IMR-90 (cell line): ENCODE measurements at regions not wholly inside any gene's neighbourhood (a gene's known extent, or its start where the extent isn't known, plus 50 kb on each side); places are given as distances from the start of the nearest gene placed in this dataset.

Source experiments
- ATAC-seq: fragments of 200-7000 bp; cut with Tn5 transposase; 2 replicates; pipeline ENCODE4 v1.9.1; 2020; ENCODE audit warnings: low read depth, mild to moderate bottlenecking, moderate library complexity
- BruUV-seq: library from RNA; stranded (reverse); fragments of 400-500 nt; replicated peaks from 2 replicates; lab custom pipeline; 2021; lab: Mats Ljungman, UMichigan
- CTCF ChIA-PET: fragments of 300-600 bp; formaldehyde crosslinking; extraction: SDS; loops from one replicate; lab custom pipeline; 2021; ENCODE audit warnings: antibody characterized with exemption; lab: Yijun Ruan, JAX
- POLR2A ChIA-PET: fragments of 300-600 bp; sonication (Branson Sonifier 250); formaldehyde crosslinking; loops from one replicate; lab custom pipeline; 2022; ENCODE audit warnings: antibody characterized with exemption; ENCODE audit not compliant: unreplicated experiment; lab: Charles Lee
- DNase-seq: peaks from one replicate; pipeline ENCODE4 v3.0.0; 2013
- H2AFZ ChIP-seq: replicated peaks from 2 replicates; pipeline ENCODE3; 2013; ENCODE audit warnings: low read length, mild to moderate bottlenecking; ENCODE audit not compliant: poor library complexity
- H2AK5ac ChIP-seq: 2 replicates; pipeline ENCODE4 v1.6.1; 2013; ENCODE audit warnings: low read depth, low read length, inconsistent platforms
- H2AK9ac ChIP-seq: replicated peaks from 2 replicates; pipeline ENCODE3; 2013; ENCODE audit warnings: mild to moderate bottlenecking, low read depth, low read length, moderate library complexity; ENCODE audit not compliant: poor library complexity
- H2BK120ac ChIP-seq: 2 replicates; pipeline ENCODE4 v1.6.1; 2013; ENCODE audit warnings: low read depth, low read length, inconsistent platforms
- H2BK15ac ChIP-seq: 3 replicates; pipeline ENCODE4 v1.6.1; 2013; ENCODE audit warnings: low read depth, low read length, inconsistent platforms
- H2BK20ac ChIP-seq: 2 replicates; pipeline ENCODE4 v1.6.1; 2013; ENCODE audit warnings: low read depth, mild to moderate bottlenecking, inconsistent platforms, low read length, moderate library complexity
- H2BK5ac ChIP-seq: 2 replicates; pipeline ENCODE4 v1.6.1; 2013; ENCODE audit warnings: mild to moderate bottlenecking, low read depth, low read length, inconsistent platforms; ENCODE audit not compliant: poor library complexity, severe bottlenecking
- H3K14ac ChIP-seq: replicated peaks from 2 replicates; pipeline ENCODE4 v1.6.1; 2013; ENCODE audit warnings: low read depth, low read length, inconsistent platforms
- H3K18ac ChIP-seq: 2 replicates; pipeline ENCODE4 v1.6.1; 2013; ENCODE audit warnings: low read depth, low read length, control low read depth
- H3K23ac ChIP-seq: 2 replicates; pipeline ENCODE4 v1.6.1; 2013; ENCODE audit warnings: low read depth, low read length, inconsistent platforms
- H3K27ac ChIP-seq: 2 replicates; pipeline ENCODE4 v1.5.1; 2013; ENCODE audit warnings: mild to moderate bottlenecking, control low read depth, low read length; ENCODE audit not compliant: insufficient read depth
- H3K27me3 ChIP-seq: 2 replicates; pipeline ENCODE4 v1.6.1; 2013; ENCODE audit warnings: low read length; ENCODE audit not compliant: control insufficient read depth, insufficient read depth
- H3K36me3 ChIP-seq: 2 replicates; pipeline ENCODE4 v1.6.1; 2013; ENCODE audit warnings: low read length, mixed read lengths; ENCODE audit not compliant: control insufficient read depth, insufficient read depth
- H3K4ac ChIP-seq: 2 replicates; pipeline ENCODE4 v1.6.1; 2013; ENCODE audit warnings: low read depth, low read length, inconsistent platforms
- H3K4me1 ChIP-seq: 2 replicates; pipeline ENCODE4 v1.6.1; 2013; ENCODE audit warnings: low read length, mixed read lengths; ENCODE audit not compliant: control insufficient read depth, insufficient read depth
- H3K4me2 ChIP-seq: 2 replicates; pipeline ENCODE4 v1.6.1; 2013; ENCODE audit warnings: low read depth, mild to moderate bottlenecking, control low read depth, low read length, moderate library complexity
- H3K4me3 ChIP-seq: 2 replicates; pipeline ENCODE4 v1.5.1; 2013; ENCODE audit warnings: low read depth, mild to moderate bottlenecking, control low read depth, low read length, moderate library complexity; ENCODE audit not compliant: insufficient read depth
- H3K56ac ChIP-seq: 2 replicates; pipeline ENCODE4 v1.6.1; 2013; ENCODE audit warnings: low read length, inconsistent platforms; ENCODE audit not compliant: insufficient read depth; ENCODE audit errors: extremely low read depth
- H3K79me1 ChIP-seq, 2 experiments: 2 replicates each; pipeline ENCODE4 v1.6.1; 2013; ENCODE audit warnings: low read length in 2 of 2, inconsistent platforms in 1 of 2, low read depth in 1 of 2
- H3K9ac ChIP-seq: 2 replicates; pipeline ENCODE4 v1.6.1; 2013; ENCODE audit warnings: low read depth, low read length, control low read depth
- H3K9me1 ChIP-seq: 2 replicates; pipeline ENCODE4 v1.6.1; 2013; ENCODE audit warnings: low read length, inconsistent platforms; ENCODE audit not compliant: insufficient read depth
- H3K9me3 ChIP-seq: 2 replicates; pipeline ENCODE4 v1.6.1; 2013; ENCODE audit warnings: low read length; ENCODE audit not compliant: control insufficient read depth, insufficient read depth
- H4K20me1 ChIP-seq: 2 replicates; pipeline ENCODE4 v1.6.1; 2013; ENCODE audit warnings: low read length, inconsistent platforms; ENCODE audit not compliant: insufficient read depth
- H4K5ac ChIP-seq: 2 replicates; pipeline ENCODE4 v1.6.1; 2013; ENCODE audit warnings: mild to moderate bottlenecking, low read depth, low read length, control low read depth
- H4K8ac ChIP-seq, 2 experiments: 2 replicates each; pipeline ENCODE4 v1.6.1; 2013; ENCODE audit warnings: low read depth in 2 of 2, low read length in 2 of 2, control low read depth in 1 of 2, inconsistent platforms in 1 of 2
- H4K91ac ChIP-seq: 2 replicates; pipeline ENCODE4 v1.6.1; 2013; ENCODE audit warnings: low read depth, low read length, inconsistent platforms; ENCODE audit not compliant: insufficient read depth
- BHLHE40 ChIP-seq: fragments of 150-350 bp; IDR thresholded peaks from 2 replicates; pipeline ENCODE4 v1.6.1; 2016; ENCODE audit warnings: mild to moderate bottlenecking, low read depth, low read length
- MAFK ChIP-seq: IDR thresholded peaks from 2 replicates; pipeline ENCODE4 v1.6.1; 2012; ENCODE audit warnings: low read depth, low read length, improper control_type of control experiment
- MXI1 ChIP-seq: IDR thresholded peaks from 2 replicates; pipeline ENCODE4 v1.6.1; 2012; ENCODE audit warnings: low read depth, mild to moderate bottlenecking, low read length, moderate library complexity, borderline replicate concordance
- RAD21 ChIP-seq: IDR thresholded peaks from 2 replicates; pipeline ENCODE4 v1.6.1; 2012; ENCODE audit warnings: low read length, improper control_type of control experiment
- USF2 ChIP-seq: fragments of 150-350 bp; IDR thresholded peaks from 2 replicates; pipeline ENCODE4 v1.6.1; 2017; ENCODE audit warnings: mild to moderate bottlenecking, antibody characterized with exemption, low read length, low read depth
- dilution Hi-C: fragments of 300-500 bp; cut with HindIII; formaldehyde crosslinking; loops from one replicate; pipeline ENCODE4 v1.14.3; 2018; ENCODE audit warnings: low sequenced_read_pairs; ENCODE audit not compliant: unreplicated experiment
- in situ Hi-C: fragments of 300-500 bp; cut with MboI; formaldehyde crosslinking; loops from 3 replicates; pipeline ENCODE4 v1.14.3; 2019; ENCODE audit warnings: low sequenced_read_pairs, inconsistent platforms, mixed read lengths
- intact Hi-C: fragments of 100-400 bp; cut with micrococcal nuclease; formaldehyde crosslinking; loops from 2 replicates; pipeline ENCODE4 v1.10.0; 2022
- TF ChIP-seq, protein P1 (sequence below): conservative IDR thresholded peaks from 2 replicates; pipeline ENCODE4 v1.5.1; 2012; ENCODE audit warnings: mild to moderate bottlenecking, low read depth, low read length, improper control_type of control experiment

DNA sequence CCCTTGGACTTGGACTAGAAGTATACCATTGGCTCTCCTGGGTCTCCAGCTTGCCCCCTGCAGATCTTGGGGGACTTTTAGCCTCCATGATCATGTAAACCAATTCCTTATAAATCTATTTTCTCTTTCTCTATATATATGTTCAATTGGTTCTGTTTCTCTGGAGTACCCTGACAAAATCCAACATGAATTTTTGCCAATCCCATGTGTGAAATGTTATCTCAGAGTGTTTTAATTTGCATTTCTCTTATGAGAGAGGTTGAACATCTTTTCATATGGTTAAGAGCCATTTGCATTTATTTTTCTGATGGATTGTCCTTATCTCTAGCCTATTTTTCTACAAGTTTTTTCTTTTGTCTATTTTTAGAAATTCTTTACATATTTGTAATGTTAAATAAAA, 131.7 kb upstream of the NEO1 start:
- Histone ChIP-seq H2AFZ (no peak overlapping the region), H4K91ac (no peak overlapping the region), H2AK5ac (no peak overlapping the region; the same call in 1 of the 2 replicates), H4K8ac (no peak overlapping the region), H2AK9ac (no peak overlapping the region), H2BK15ac (no peak overlapping the region; the same call in 2 of the 3 replicates), H3K4me3 (no peak overlapping the region), H2BK120ac (peak overlapping the region; percentile 57; the same call in 1 of the 2 replicates), H3K56ac (no peak overlapping the region), H3K18ac (no peak overlapping the region), H4K5ac (no peak overlapping the region), H3K79me1 (no peaks in the 10 kb centered on the region), H3K36me3 (no peaks in the 10 kb centered on the region), H3K27ac (no peak overlapping the region), H3K14ac (no peak overlapping the region), H3K9ac (no peak overlapping the region), H3K9me3 (no peaks in the 10 kb centered on the region), H3K23ac (no peak overlapping the region), H3K4me1 (peaks cover 1% of the 10 kb centered on the region), H3K4me2 (no peak overlapping the region), H2BK5ac (no peak overlapping the region), H3K9me1 (no peaks in the 10 kb centered on the region; the same call in 1 of the 2 replicates), H2BK20ac (no peak overlapping the region), H3K27me3 (peaks cover 4% of the 10 kb centered on the region; the same call in 1 of the 2 replicates), H3K4ac (no peak overlapping the region), H4K20me1 (no peaks in the 10 kb centered on the region)
- CTCF ChIA-PET = no interaction called here
- DNase-seq = no peak
- dilution Hi-C loops (no loop called here), intact Hi-C loops (no loop called here), in situ Hi-C loops (no loop called here)
- TF ChIP-seq MAFK (no peak), USF2 (no peak), MXI1 (no peak), RAD21 (no peak), BHLHE40 (no peak)
- TF ChIP-seq, protein P1, sequence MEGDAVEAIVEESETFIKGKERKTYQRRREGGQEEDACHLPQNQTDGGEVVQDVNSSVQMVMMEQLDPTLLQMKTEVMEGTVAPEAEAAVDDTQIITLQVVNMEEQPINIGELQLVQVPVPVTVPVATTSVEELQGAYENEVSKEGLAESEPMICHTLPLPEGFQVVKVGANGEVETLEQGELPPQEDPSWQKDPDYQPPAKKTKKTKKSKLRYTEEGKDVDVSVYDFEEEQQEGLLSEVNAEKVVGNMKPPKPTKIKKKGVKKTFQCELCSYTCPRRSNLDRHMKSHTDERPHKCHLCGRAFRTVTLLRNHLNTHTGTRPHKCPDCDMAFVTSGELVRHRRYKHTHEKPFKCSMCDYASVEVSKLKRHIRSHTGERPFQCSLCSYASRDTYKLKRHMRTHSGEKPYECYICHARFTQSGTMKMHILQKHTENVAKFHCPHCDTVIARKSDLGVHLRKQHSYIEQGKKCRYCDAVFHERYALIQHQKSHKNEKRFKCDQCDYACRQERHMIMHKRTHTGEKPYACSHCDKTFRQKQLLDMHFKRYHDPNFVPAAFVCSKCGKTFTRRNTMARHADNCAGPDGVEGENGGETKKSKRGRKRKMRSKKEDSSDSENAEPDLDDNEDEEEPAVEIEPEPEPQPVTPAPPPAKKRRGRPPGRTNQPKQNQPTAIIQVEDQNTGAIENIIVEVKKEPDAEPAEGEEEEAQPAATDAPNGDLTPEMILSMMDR = no peak
- BruUV-seq = no TSS peak
- POLR2A ChIA-PET = no interaction called here
- no peak for ATAC-seq
